H1 (cell line): ENCODE measurements at regions not wholly inside any gene's neighbourhood (a gene's known extent, or its start where the extent isn't known, plus 50 kb on each side); places are given as distances from the start of the nearest gene placed in this dataset.

Source experiments
- ATF3 ChIP-seq: IDR thresholded peaks from 2 replicates; pipeline ENCODE4 v1.6.1; 2011; ENCODE audit warnings: low read depth, mild to moderate bottlenecking, low read length; ENCODE audit not compliant: insufficient read depth
- E2F6 ChIP-seq: IDR thresholded peaks from 2 replicates; pipeline ENCODE4 v1.6.1; 2012; ENCODE audit warnings: inconsistent platforms
- KDM1A ChIP-seq: fragments of 200-600, 300-600 bp; sonication (generic); IDR thresholded peaks from 2 replicates; pipeline ENCODE4 v1.7.1; 2016; ENCODE audit warnings: mild to moderate bottlenecking, low read length, borderline replicate concordance
- PHF8 ChIP-seq: fragments of 200-600 bp; sonication (generic); conservative IDR thresholded peaks from 2 replicates; pipeline ENCODE4 v1.7.1; 2012; ENCODE audit warnings: low read depth, mild to moderate bottlenecking, inconsistent platforms, low read length, moderate library complexity
- SP1 ChIP-seq: IDR thresholded peaks from 2 replicates; pipeline ENCODE4 v1.6.1; 2011; ENCODE audit warnings: low read depth, low read length

- no peak for TF ChIP-seq ATF3
- no peak for TF ChIP-seq E2F6
- no peak for TF ChIP-seq PHF8
- TF ChIP-seq KDM1A, result no peak
- no peak for TF ChIP-seq SP1
Observed at GRCh38 chr2:48254839-48255238, 59.6 kb upstream of the FOXN2 start (continued).
